Type B pancreatic cell (in vitro differentiated cells): ENCODE measurements at regions not wholly inside any gene's neighbourhood (a gene's known extent, or its start where the extent isn't known, plus 50 kb on each side); places are given as distances from the start of the nearest gene placed in this dataset.

Experiments
- DNase-seq: peaks from one replicate; pipeline ENCODE4 v3.0.0; 2021; ENCODE audit warnings: mixed read lengths; ENCODE audit not compliant: unreplicated experiment; ENCODE audit errors: extremely low spot score
- H3K27ac Mint-ChIP-seq: 2 replicates; pipeline ENCODE4 v1.8.0; 2021; ENCODE audit warnings: mild to moderate bottlenecking, mixed read lengths
- H3K27me3 Mint-ChIP-seq: 2 replicates; pipeline ENCODE4 v1.8.0; 2021; ENCODE audit warnings: mixed read lengths
- H3K36me3 Mint-ChIP-seq: 2 replicates; pipeline ENCODE4 v1.8.0; 2021; ENCODE audit warnings: mixed read lengths
- H3K4me1 Mint-ChIP-seq: one replicate; pipeline ENCODE4 v1.8.0; 2021; ENCODE audit warnings: mixed read lengths; ENCODE audit not compliant: unreplicated experiment
- H3K4me3 Mint-ChIP-seq: 2 replicates; pipeline ENCODE4 v1.8.0; 2021; ENCODE audit warnings: mild to moderate bottlenecking, mixed read lengths
- H3K9me3 Mint-ChIP-seq: 2 replicates; pipeline ENCODE4 v1.8.0; 2021; ENCODE audit warnings: mixed read lengths
- CTCF ChIP-seq: fragments of 200-600 bp; sonication (generic); conservative IDR thresholded peaks from 2 replicates; pipeline ENCODE4 v1.5.0; 2021; ENCODE audit warnings: antibody characterized with exemption, mild to moderate bottlenecking

- H3K4me1 Mint-ChIP-seq: peaks cover 13% of the 10 kb centered on the region
- DNase-seq: no peak
- no peaks in the 10 kb centered on the region for H3K9me3 Mint-ChIP-seq
- no peaks in the 10 kb centered on the region for H3K27me3 Mint-ChIP-seq
- H3K36me3 Mint-ChIP-seq: no peaks in the 10 kb centered on the region
- no peak overlapping the region for H3K27ac Mint-ChIP-seq
- H3K4me3 Mint-ChIP-seq: no peak overlapping the region
- TF ChIP-seq CTCF: no peak
Observed at GRCh38 chr5:58133216-58133615, 326.7 kb downstream of the PLK2 start.

- Mint-ChIP-seq H3K9me3 (no peaks in the 10 kb centered on the region), H3K4me1 (peaks cover 20% of the 10 kb centered on the region), H3K36me3 (no peaks in the 10 kb centered on the region), H3K4me3 (no peak overlapping the region), H3K27ac (no peak overlapping the region), H3K27me3 (no peaks in the 10 kb centered on the region)
- no peak for DNase-seq
- TF ChIP-seq CTCF: no peak
Observed at GRCh38 chr5:58127255-58128220, 332.3 kb downstream of the PLK2 start.

GRCh38 chr5:58123501-58123900 is 336.4 kb downstream of the PLK2 start:
- Mint-ChIP-seq H3K4me3 (no peak overlapping the region), H3K36me3 (no peaks in the 10 kb centered on the region), H3K4me1 (peaks cover 26% of the 10 kb centered on the region), H3K27ac (no peak overlapping the region), H3K9me3 (no peaks in the 10 kb centered on the region), H3K27me3 (no peaks in the 10 kb centered on the region)
- DNase-seq: no peak
- no peak for TF ChIP-seq CTCF

- H3K27me3 Mint-ChIP-seq: no peaks in the 10 kb centered on the region
- no peaks in the 10 kb centered on the region for H3K9me3 Mint-ChIP-seq
- TF ChIP-seq CTCF: no peak
- peaks cover 27% of the 10 kb centered on the region for H3K4me1 Mint-ChIP-seq
- no peak for DNase-seq
- H3K36me3 Mint-ChIP-seq: no peaks in the 10 kb centered on the region
- no peak overlapping the region for H3K27ac Mint-ChIP-seq
- no peak overlapping the region for H3K4me3 Mint-ChIP-seq
Observed at GRCh38 chr5:58122848-58123392, 337.0 kb downstream of the PLK2 start.

GRCh38 chr5:58122157-58122556 is 337.7 kb downstream of the PLK2 start:
- H3K27ac Mint-ChIP-seq: no peak overlapping the region
- H3K4me1 Mint-ChIP-seq: peaks cover 27% of the 10 kb centered on the region

More at GRCh38 chr5:58122157-58122556, 337.7 kb downstream of the PLK2 start:
- no peaks in the 10 kb centered on the region for H3K27me3 Mint-ChIP-seq
- no peak for DNase-seq
- no peak for TF ChIP-seq CTCF
- H3K36me3 Mint-ChIP-seq: no peaks in the 10 kb centered on the region
- H3K9me3 Mint-ChIP-seq: no peaks in the 10 kb centered on the region
- no peak overlapping the region for H3K4me3 Mint-ChIP-seq
